ENCODE measurements at regions not wholly inside any gene's neighbourhood (a gene's known extent, or its start where the extent isn't known, plus 50 kb on each side); places are given as distances from the start of the nearest gene placed in this dataset.
"Not testable (repeated sequence)": the region's sequence is repeated elsewhere in the genome, so short reads cannot be mapped to it uniquely, and the experiment has no call there.

GRCh38 chr12:59404109-59404650 lies 191.6 kb upstream of the SLC16A7 start:
- DNase-seq (ENCODE audit: low read depth), result no peak

DNA sequence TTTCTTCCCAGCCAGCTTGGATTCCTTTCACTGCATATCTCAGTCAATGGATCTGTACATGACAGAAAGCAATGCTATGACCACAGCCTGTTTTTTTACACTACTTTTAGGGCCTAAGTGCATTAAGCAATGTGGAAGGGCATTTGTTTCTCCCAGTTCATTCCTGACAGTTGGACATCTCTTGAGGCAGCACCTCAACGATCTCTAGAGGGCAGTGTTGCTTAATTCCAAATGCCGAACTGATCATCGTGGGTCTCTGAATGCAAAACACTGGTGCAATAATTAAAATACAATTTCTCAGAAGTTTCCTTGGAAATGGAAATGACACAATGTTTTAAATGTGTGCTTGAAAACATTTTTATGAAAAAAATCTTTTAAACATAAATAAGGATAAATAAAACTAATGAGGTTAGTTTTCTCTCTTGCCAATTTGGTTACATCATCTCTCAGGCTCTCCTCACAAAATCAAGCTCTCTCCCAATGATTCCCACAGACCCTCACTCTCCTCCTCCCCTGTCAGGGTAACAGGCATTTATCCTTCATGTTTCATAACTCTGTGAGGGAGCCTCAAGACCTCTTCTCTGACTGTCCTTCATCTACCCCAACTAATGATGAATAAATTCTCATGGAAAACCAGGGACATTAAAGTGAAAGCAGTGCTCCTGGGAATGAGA lies 192.4 kb upstream of the SLC16A7 start:
- peak; percentile 10 for DNase-seq (ENCODE audit: low read depth)

DNA sequence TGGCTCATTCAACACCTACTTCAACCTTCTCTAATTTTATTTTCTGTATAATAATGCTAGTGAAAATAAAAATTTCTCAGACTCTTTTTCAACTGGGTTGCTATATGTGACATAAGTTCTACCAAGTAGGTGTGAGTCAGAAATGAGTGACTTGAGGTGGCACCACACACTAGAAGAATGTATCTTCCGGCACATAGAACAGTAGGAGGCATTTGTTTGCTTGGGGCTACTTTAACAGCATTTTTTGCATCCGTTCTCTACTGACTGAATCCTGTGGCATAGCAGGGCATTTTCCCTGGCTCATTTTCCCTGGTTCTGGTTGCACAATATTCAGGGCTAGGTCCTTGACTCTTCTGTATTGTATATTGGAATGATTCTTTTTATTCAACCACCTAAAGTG lies 194.0 kb upstream of the SLC16A7 start:
- no peak for DNase-seq (ENCODE audit: low read depth)

- DNase-seq (ENCODE audit: low read depth), result no peak
These were observed 197.7 kb upstream of the SLC16A7 start for GRCh38 chr12:59398164-59398563.

GRCh38 chr12:59396919-59397318 lies 198.9 kb upstream of the SLC16A7 start:
- DNase-seq (ENCODE audit: low read depth), result no peak

DNA sequence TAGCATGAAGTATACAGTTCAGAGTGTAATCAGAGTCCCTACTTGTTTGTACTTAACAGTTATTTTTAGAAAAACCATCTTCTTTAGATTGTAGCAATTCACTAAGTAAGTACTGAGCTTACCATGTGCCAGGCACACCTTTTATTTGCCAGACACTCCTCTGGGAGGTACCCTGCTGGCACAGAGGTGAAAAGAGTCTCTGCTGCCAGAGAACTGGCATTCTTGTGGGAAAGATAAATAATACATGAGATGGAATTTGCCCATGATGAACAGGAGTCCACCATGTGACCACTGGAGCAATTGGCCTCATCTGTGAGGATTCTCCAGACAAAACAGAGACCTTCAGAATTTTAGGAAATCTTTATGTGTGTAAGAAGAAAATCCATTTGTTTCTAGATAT lies 199.3 kb upstream of the SLC16A7 start:
- no peak for DNase-seq (ENCODE audit: low read depth)

DNA sequence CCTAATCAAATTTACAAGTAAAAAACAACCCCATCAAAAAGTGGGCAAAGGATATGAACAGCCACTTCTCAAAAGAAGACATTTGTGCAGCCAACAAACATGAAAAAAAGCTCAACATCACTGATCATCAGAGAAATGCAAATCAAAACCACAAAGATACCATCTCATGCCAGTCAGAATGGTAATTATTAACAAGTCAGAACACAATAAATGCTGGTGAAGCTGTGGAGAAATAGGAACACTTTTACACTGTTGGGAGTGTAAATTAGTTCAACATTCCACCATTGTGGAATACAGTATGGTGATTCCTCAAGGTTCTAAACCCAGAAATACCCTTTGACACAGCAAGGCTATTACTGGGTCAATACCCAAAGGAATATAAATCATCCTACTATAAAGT lies 200.5 kb upstream of the SLC16A7 start:
- DNase-seq (ENCODE audit: low read depth), result not testable (repeated sequence)

- no peak for DNase-seq (ENCODE audit: low read depth)
These were observed 202.3 kb upstream of the SLC16A7 start for GRCh38 chr12:59393506-59393905.

- DNase-seq (ENCODE audit: low read depth), result no peak
These were observed 205.8 kb upstream of the SLC16A7 start for GRCh38 chr12:59389968-59390576.

DNA sequence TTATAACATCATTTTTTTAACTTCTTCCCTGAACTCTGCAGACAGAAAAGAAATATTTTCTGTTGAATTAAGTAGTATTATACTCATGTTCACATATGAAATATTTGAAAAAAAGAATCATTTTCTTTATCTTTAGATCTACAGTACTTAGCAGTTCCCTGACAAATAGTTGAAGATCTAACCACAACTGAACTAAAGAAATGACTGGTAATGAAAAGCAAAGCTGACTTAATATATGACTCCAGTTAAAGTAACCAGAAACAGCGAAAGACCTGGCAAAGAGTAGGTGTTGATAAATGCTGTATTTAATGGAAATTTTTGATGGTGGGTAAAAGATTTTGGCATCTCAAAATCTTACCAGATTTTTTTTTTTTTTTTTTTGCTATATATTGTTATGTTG lies 207.1 kb upstream of the SLC16A7 start:
- no peak for DNase-seq (ENCODE audit: low read depth)

GRCh38 chr12:59388176-59388575 lies 207.7 kb upstream of the SLC16A7 start:
- no peak for DNase-seq (ENCODE audit: low read depth)

DNA sequence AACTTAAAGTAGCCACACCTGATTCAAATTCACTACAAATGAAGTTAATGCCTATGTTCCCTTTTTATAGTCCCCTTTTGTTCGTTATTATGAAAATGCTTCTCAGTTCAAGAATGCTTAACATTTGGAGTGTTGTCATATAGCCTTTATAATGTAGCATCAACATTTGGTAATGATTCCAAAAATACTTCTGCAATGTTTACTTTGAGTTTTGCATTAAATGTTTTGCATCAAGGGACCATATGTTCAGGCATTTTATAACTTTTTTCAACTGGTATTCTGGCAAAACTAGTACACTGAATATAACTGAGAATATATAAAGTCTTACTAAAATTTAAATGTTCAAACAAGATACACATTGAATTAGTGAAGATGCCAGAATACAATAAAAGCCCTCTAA lies 209.6 kb upstream of the SLC16A7 start:
- no peak for DNase-seq (ENCODE audit: low read depth)

DNA sequence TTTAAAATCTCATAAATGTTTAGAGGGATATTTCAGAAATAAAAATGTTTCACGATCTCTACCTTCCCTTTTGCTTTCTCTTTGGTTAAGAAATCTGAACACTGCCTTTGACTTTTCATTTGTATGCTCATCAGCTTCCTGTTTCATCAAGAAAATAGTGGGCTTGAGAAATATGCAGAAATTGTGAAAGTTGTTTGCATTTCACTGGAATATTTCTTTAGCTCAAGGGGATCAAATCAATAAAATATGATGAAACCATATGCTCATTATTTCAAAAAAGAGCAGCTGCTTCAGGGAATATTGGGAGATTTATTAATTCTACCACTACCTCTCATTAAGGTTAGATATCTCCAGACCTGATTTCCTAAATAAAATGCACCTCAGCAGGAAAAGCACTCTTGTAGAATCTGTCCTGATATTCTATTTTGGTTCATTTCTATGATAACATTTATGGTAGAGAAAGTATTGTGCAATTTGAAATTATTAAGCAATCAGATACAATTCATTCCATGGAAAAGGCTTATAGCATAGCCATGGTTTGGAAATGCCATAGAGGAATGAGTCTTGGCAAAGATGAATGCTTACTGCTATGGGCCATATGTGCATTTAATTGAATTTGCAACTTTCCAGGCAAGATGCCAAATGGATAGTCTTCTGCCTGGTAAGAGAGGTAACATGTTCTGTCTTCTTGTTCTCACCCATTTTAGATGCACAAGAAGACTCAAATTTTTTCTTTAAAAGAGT lies 212.6 kb upstream of the SLC16A7 start:
- no peak for DNase-seq (ENCODE audit: low read depth)

DNA sequence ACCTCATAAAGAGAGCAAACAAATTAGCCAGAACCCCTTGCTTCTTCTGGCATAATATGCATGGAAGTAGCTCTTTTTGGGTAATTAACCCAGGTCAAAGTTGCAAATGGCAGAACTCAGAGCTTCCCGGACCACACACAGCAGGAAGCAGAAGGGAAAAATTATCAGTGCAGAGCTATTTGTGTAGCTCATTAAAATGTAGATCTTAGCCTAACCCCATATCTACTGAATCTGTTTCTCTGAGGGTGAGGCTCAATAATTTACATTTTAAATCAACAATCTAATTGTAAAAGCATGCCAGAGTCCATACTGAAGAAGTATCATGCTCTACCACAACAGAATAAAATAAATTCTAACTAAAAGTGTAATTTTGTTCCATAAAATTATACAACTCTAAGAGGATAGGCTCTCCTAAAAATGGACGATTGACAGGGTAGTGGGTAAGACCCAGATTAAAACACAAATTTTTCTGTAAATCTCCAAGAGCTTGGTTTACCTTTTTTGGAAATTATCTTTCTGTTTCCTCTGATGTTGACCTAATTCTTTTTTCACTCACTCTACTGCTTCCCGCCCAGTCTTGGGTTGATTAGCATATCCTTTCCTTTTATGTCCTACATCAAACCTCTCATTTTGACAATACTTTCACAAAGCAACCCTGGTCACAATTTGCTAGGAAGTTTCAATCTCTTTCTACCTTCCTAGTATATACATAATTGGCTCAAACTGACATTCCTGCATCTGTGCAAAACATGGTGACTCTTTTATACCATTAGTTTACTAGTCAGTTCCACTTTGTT lies 213.3 kb upstream of the SLC16A7 start:
- DNase-seq (ENCODE audit: low read depth), result no peak

DNA sequence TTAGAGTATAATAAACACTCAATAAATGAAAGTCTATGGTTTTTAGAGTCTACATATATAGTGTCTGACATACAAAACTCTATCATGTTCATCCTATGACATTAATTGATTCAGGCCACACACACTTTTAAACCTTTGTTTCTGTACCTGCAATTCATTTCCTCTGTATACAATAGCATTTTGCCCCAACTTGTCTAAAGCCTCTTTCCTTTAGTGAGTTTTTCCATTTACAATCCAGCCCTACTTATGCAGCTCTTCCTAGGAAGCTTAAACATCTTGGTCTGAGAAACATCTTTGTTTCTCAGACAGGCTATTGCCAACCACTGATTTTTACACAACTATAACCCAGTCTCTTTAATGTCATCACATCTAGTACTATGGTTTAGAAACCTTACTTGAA lies 214.7 kb upstream of the SLC16A7 start:
- DNase-seq (ENCODE audit: low read depth), result no peak

DNA sequence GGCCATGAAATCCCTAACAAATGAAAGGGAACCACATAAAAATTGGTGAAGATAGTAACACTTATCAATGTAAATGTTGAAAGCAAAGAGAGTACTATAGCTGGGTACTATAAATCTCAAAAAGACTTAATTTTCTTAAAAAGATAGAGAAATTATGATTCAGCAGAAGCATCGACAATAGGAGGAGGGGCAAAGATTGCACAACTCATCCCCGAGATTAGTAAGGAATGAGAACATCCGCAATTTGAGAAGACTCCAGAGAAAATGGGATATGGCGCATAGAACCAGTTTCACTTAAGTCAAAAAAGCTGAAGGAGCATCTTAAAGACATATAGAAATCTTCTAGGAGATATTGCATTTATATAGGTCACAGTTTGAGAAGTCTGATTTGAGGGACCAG lies 220.2 kb upstream of the SLC16A7 start:
- DNase-seq (ENCODE audit: low read depth), result no peak

- DNase-seq (ENCODE audit: low read depth), result no peak
These were observed 221.0 kb upstream of the SLC16A7 start for GRCh38 chr12:59374783-59375182.

DNA sequence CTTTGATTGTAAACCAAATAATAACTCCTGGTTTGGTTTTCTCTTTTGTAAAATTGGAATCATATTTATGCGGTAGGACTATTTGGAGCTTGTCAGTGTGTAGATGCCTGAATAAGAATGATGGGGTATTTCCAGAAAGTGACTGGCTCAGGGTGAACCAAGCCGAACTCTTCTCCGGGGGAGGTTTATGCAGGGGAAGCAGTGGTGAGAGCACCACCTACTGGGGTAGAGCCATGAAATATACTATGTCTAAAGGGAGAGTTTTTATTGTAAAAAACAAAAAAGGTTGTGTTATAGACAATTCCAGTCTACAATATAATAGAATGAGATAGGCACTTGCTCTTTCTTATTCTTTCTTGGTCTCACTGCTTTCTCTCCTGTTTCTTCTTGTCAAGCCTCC lies 222.9 kb upstream of the SLC16A7 start:
- no peak for DNase-seq (ENCODE audit: low read depth)

- DNase-seq (ENCODE audit: low read depth), result no peak
These were observed 224.9 kb upstream of the SLC16A7 start for GRCh38 chr12:59370933-59371332.

- DNase-seq (ENCODE audit: low read depth), result no peak
These were observed 230.7 kb upstream of the SLC16A7 start for GRCh38 chr12:59365133-59365532.

DNA sequence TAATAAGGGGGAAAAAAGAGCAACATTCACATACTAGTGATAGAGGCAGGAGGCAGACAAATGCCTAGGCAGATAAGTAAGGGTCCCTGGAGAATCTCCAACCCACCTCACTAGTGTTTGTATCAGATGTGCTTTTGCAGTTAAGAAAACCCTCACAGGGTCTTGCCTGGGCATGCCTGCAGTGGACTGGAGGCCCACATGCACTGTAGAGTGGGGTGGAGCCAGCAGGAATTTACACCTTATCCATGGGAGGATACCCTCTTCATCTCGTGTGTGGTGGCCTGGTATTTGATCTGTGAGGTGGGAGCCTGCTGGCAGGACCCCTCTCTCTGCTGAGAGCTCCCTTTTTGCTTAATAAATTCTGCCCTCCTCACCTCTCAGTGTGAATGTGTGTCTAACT lies 238.0 kb upstream of the SLC16A7 start:
- no peak for DNase-seq (ENCODE audit: low read depth)

- DNase-seq (ENCODE audit: low read depth), result not testable (repeated sequence)
These were observed 249.6 kb upstream of the SLC16A7 start for GRCh38 chr12:59346248-59346647.
